ENCODE measurements at regions not wholly inside any gene's neighbourhood (a gene's known extent, or its start where the extent isn't known, plus 50 kb on each side); places are given as distances from the start of the nearest gene placed in this dataset.

DNA sequence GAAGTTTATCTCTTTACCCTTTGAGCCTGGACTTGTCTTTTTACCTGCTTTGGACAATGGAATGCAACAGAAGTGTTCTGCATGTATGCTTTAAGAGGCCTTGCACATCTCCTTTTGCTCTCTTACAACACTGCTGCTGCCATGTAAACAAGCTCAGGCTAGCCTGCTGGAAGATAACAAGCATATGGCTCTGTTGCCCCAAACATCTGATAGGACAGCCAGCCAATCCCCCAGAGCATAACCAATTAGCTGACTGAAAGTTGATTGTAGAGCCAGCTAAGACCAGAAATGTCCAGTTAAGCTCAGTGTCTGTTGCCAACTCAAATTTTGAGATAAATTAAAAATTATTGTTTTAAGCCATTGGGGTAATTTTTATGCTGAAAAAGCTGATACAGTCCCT lies 510.6 kb upstream of the CNKSR2 start:
- no peak for DNase-seq (ENCODE audit: low spot score)

DNA sequence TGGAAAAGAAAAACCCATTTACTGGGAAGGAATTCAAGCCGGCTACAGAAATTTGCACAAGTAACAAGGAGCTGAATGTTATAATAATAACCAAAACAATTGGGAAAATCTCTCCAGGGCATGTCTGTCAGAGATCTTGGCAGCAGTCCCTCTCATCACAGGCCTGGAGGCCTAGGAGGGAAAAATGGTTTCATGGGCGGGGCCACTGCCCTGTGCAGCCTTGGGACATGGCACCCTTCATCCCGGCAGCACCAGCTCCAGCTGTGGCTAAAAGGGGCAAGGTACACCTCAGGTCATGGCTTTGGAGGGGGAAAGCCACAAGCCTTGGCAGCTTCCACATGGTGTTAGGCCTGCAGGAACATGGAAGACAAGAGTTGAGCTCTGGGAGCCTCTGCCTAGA lies 513.1 kb upstream of the CNKSR2 start:
- no peak for DNase-seq (ENCODE audit: low spot score)

DNA sequence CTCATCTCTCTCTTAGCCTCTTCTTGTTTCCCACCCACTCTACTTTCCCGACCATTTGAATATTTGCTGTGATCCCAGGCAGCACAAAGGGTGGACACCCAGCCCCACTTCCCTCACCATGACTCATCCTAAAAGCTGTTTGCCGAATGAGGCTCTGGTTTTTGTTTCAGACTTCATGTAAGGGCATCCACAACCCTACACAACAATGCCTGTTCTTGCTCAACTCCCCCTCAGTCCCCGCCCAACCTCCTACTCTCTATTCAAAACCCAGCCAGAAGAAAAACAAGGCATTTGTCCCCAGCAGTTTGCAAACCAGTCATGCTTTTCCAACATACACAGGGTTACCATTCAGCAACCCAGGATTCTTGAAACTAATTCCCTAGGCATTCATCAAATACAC lies 516.5 kb upstream of the CNKSR2 start:
- DNase-seq (ENCODE audit: low spot score): no peak

DNA sequence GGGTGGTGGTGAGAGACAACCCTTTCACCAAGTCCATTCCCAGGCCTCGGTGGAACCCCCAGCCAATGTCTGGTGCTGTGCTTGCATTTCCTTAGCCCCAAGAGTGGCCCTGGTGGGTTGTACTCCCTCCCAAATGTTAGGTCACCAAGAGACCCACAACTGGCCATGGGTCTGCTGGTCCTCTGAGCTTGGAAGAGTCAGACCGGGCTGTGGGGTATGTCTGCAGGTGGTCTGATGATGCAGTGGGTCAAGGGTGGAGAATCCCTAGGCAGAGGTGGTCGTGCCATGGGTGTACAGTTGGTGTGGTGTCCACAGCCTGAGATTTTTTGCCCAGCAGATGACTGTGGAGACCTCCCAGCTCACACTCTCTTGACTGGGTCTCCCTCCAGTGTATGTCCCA lies 535.7 kb upstream of the CNKSR2 start:
- no peak for DNase-seq (ENCODE audit: low spot score)

DNA sequence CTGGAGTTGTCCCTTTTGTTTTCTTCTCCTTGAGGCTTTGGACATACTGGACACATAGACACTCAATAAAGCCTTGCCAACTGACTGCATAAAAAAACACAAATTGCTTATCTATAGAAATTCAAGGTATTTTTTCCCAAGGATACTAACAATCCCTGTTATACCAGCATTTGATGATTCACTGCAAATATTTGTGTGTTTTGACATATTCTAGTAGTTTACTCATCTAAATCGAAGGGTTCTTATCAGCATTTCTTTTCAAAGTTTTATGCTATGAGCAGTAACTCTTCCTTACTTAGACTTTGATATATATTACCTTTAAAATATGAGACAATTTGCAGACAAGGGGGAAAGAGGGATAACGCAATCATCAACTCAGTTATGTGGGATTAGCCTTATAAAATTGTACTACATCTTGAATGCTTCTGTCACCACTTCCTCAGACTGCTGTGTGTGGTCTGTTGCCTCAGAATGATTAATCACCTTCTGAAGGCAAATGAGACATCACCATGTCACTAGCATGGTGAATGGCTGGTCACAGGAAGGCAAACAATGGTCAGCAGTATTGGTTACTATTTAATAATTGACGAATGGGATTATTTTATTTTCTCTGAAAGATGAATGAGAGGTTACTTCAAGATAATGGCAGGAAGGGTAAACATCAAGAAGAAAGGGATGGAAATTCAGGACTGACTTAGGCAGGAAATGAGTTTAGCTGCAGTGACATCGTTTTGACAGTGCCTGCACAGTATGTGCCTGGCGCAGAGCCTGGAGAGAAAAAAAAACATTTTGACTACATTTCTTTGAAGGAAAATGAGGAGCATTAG lies 544.3 kb upstream of the CNKSR2 start:
- DNase-seq (ENCODE audit: low spot score): no peak

DNA sequence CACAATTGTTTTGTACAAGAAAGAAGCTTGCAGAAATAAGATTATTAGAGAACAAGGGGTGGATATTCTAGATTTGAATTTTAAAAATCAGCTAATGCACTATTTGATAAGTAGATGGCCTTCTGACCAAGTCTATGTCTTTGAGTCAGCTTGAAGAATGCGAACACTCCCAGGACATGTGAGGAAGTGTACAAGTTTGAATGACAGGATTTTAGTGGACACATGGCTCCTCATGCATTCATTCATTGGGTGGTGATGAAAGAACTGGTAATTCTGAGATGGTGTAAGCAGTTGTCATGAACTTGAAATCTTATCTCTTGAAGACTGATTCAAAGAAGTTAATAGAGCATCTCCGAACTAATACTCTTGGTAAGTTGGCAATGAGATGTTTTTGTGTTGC lies 548.2 kb upstream of the CNKSR2 start:
- DNase-seq (ENCODE audit: low spot score): no peak

DNA sequence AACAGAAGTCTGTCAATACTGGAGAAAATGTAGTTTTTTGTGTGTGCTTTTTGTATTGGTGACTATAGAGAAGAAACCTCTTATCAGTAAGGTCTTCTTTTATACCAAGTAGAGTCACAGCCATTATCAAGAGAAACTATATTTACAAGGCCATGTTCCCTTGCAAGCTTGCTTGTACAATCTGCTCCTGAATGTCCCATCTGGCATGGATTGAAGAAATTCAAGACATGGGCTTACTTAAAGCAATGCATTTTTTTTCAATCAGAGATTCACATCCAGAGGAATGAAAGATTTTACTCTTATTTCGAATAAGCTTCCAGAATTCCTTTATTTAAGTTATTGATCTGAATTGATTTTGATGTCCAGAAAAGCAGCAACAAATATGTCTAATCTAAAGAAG lies 537.3 kb upstream of the RPS6KA3 start:
- no peak for DNase-seq (ENCODE audit: low spot score)

DNA sequence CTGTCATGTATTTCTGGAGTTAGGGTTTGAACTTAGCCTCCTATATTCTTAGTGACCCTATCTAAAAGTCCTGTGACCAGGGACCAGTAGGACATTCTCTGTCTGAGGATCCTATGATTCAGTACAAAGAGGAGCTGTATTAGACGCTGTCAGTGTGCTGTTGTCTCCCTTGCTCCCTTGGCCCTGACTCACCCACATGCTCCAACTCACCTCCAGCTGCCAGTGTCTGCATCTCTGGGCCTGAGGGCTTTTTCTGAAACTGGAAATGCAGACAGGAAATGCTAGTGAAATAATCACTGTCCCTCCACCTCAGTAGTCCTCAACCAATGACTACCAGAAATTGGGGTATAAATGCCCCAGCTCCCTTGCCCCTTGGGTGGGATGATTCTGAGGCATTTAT lies 535.3 kb upstream of the RPS6KA3 start:
- no peak for DNase-seq (ENCODE audit: low spot score)

DNA sequence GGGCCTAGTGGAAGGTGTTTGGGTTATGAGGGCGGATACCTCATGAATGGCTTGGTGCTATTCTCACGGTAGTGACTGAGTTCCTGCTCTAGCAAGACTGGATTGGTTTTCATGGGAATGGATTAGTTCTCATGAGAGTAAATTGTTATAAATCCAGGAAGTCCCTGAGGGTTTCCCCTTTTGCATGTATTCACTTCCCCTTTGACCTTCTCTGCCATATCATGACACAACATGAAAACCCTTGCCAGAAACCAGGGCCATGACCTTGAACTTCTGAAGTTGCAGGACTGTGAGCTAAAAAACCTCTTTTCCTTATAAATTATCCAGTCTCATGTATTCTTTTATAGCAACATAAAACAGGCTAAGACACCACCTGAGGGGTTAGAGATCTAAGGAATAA lies 529.7 kb upstream of the RPS6KA3 start:
- DNase-seq (ENCODE audit: low spot score): no peak

DNA sequence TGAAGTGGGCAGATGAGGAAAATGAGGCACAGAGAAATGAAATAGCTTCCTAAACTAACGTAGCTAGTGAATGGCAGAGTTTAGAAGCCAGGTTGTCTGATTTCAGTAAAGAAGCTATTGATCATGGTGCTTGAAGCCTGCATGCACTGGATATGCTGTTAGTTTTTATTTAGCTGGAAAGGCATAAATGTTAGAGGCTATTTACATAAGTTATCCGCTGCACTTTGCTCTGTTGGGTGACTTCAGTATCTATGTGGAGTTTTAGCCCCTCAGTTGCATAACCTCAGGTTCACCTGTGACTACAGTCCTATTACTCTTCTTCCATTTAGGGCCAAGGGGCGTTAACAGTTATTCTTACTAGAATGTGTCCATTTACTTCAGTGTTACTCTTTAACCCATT lies 522.4 kb upstream of the RPS6KA3 start:
- peak; percentile 12 for DNase-seq (ENCODE audit: low spot score)

DNA sequence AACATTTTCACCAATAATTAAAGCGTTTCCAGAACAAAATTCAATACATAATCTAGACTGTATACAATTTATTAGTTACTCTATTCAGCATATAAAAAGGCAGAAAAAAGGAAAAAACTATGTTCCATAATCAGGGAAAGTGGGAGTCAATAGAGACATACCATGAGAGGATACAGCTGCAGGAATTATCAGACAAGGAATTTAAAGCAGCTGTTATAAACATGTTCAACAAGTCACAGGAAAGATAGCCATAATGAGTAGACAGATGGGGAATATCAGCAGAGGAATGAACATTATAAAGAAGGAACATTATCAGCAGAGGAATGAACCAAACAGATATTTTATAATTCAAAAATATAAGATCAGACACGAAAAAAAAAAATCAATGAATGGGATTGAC lies 500.6 kb upstream of the RPS6KA3 start:
- DNase-seq (ENCODE audit: low spot score): no peak

DNA sequence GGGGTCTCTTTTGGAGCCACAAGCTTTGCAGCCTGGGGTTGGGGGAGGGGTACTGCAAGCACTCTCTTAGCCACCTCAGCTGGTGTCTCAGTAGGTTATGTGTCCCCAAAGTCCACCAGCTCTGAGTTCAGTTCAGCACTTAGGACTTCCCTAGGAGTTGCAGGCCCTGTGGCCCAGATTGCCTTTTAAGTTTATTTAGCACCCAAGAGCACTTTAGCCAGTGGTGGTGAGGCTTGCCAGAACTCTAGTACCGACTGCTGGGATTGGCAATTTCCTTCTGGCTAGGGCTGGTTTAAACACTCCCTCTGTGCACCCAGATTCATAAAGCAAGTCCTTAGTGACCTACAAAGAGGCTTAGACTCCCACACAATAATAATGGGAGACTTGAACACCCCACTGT lies 489.9 kb upstream of the RPS6KA3 start:
- no peak for DNase-seq (ENCODE audit: low spot score)

DNA sequence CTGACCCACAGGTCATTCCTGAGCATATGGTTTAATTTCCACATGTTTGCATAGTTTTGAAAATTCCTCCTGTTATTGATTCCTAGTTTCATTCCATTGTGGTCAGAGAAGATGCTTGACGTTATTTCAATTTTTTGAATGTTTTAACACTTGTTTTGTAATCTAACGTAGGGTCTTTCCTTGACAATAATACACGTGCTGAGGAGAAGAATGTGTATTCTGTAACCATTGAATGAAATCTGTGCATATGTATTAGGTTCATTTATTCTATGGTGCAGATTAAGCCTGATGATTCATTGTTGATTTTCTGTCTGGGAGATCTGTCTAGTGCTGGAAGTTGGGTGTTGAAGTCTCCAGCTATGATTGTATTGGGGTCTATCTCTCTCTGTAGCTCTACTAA lies 486.4 kb upstream of the RPS6KA3 start:
- DNase-seq (ENCODE audit: low spot score): no peak

DNA sequence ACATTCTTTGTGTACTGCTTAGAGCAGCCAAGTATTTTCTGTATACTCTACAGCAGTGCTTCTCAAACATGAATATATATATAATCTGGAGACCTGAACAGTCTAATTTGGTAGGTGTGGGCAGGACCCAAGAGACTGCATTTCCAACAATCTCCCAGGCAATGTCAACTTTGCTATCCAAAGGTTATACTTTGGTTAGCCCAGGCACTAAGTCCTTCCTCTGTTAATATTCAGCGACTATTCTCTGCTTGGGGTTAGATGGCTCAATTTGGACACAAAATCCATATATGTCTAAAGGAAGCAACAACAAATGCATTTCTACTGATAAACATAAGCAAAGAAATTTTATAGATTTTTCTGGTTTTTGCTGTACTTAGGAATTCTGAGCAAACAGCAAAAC lies 480.0 kb upstream of the RPS6KA3 start:
- DNase-seq (ENCODE audit: low spot score): no peak

DNA sequence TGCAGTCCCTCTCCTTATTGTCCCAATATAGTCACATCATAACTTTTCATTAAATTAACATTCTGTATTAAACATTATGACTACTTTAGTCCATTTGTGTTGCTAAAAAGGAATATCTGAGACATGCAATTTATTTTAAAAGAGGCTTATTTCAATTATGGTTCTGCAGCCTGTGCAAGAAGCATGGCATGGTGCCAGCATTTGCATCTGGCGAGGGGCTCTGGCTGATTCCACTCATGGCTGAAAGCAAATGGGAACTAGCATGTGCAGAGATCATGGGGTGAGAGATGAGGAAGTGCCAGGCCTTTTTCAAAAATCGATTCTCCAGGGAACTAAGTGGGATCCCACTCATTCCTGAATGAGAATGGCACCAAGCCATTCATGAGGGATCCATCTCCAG lies 476.3 kb upstream of the RPS6KA3 start:
- DNase-seq (ENCODE audit: low spot score): no peak

DNA sequence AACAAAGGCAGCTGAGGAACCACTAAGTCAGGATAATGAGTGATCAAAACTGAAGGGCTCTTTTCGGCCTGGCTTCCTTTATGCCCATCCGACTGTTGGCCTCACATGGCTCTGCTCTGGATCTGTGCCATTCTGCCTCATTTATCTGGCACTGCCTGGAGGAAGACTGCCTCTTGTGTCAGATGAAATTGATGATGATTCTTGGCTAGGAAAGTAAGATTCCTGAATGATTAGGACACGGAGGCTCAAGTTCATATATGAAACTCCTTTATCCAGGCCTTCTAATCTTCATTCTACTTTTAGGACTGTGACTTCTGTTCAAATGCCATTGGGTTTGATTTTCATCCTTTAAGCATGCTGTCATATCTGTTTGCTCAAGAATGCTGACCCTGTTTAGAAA lies 475.4 kb upstream of the RPS6KA3 start:
- DNase-seq (ENCODE audit: low spot score): no peak

DNA sequence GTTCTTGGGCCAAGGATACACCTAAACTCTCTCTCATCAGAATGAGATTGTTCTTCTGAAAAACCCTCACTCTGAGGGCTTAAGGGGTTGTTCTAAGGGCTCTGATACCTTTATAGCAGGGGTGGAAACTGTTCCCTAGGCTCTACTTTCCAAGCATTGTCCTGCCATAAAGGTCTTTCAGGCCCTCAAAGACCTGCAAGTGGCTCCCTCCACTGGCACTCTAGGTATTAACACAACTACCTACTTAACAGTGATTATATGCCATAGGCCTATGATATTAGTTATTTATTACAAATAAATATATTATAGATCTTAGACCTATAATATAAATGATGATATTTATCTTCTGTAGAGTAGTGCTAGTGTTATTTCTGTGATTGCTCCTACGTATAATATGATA lies 473.7 kb upstream of the RPS6KA3 start:
- DNase-seq (ENCODE audit: low spot score): no peak

DNA sequence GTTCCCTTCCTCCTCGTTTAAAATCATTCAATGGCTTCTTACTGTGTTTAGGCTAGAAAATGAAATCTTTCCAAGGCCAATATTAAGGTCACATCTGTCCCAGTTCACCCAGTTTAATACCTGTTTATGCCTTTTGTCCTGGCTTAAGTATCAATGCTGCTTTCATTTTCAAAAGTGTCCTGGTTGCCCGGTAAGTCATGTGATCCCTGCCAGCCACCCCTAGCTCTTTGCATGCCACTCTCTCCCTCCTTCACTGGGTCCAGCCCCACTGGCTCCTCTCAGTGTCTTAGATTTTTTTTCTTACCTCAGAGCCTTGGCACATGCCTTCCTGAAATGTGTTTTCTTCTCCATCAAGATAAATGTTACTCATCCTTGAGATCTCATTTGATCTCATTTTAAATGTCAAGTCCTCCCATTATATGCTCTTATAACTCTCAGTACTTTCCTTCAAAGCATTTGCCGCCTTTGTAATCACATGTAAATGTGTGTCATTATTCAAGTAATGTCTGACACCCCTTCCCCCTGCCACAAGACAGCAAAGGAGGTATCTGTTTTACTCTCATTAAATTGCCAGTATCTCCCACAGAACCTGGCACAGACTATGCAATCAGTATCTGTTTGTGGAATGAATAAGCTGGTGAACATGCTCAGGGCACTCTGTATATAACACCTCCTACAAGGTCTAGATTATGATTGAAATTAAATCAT lies 472.5 kb upstream of the RPS6KA3 start:
- no peak for DNase-seq (ENCODE audit: low spot score)

DNA sequence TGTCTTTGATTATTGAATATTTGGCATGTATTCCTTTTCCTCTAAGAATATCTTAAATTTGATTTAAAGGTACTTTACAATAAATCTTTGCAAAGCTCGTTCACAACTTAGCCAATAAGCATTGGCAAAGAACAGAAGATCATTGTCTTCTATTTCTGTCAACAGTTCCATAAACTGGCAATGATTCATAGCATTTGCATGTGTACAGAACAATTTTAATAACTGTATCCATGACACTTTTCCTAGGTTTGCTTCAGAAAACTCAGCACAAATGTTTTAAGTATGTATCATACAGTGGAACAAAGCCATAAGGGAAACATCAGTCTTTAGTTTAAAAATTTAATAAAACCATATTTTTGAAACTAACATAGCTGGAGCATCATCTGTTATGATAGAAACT lies 462.7 kb upstream of the RPS6KA3 start:
- no peak for DNase-seq (ENCODE audit: low spot score)

DNA sequence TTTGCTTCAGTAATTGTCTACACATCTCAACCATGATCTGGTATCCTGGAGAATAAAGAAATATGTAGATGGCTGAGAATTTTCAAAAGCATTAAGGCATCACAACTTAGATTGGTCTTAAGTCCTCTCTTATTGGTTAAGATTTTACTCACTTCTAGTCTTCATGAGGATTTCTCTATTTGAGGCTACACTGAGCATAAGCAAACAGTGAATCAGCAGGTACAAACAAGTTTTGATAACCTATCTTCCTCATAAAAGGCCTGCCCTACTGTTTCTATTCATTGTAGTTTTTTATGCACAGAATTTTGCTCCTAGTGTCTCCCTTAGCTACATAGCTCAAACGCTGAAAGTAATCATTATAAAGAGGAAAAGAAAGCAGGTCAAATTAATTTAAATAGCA lies 460.7 kb upstream of the RPS6KA3 start:
- DNase-seq (ENCODE audit: low spot score): no peak

DNA sequence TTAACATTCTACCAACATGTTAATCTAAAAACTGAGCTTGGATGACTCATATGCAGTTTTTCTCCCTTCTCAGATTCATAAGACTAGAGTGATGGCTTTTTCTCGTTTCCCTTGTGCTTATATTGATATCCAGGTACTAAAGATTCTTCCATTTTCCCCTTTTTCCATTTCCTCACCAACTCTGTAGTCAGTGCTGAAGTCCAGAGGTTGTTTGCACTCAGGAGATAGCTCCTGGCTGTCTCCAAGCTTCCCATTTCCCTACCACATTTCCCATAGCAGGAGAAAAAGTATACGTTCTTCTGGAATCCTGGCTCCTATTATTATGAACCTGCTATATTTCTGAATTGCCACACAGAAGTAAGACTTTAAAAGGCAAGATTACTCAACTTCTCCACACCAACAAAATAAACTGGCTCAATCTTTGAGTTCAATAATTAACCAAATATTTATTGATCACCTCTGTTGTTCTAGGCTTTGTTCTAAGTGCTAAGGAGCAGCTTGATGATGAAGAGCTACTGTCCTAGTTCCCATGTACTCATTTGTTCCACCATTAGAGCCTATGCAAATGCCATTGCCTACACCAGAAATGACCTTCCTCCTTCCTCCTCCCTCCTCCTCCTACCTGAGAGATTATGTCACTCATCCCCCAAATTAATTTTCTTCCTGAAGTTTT lies 454.4 kb upstream of the RPS6KA3 start:
- no peak for DNase-seq (ENCODE audit: low spot score)

DNA sequence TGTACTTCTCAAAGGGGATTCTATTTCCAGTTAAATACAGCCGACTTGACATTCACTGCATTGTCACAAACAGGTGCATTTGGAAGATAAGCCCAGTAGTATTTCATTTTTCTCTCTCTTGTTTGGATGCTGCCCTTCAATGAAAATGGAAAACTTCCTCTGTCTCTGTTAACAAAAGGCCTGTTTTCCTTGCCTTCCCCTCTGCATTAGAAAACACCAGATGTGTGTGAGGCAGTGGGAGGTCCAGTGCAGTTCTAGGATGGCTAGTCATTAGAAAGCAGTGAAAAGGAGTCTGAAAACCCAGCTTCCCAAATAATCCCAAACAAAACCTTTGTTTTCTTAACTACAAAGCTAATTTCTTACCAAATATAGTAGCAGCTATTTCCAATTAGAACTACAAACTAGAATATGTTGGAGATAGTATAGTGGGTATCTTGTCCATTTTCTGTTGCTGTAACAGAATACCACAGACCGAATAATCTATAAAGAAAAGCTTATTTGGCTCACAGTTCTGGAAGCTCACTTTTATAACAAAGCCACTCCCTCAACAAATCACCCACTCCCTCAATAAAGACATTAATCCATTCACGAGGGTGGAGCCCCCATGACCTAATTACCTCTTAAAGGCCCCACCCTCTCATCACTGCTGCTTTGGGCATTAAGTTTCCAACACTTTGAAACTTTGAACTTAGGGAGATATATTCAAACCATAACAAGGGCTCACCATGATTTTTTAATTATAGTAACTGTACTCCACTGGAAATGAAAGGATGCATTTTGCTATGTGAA lies 452.1 kb upstream of the RPS6KA3 start:
- DNase-seq (ENCODE audit: low spot score): no peak

DNA sequence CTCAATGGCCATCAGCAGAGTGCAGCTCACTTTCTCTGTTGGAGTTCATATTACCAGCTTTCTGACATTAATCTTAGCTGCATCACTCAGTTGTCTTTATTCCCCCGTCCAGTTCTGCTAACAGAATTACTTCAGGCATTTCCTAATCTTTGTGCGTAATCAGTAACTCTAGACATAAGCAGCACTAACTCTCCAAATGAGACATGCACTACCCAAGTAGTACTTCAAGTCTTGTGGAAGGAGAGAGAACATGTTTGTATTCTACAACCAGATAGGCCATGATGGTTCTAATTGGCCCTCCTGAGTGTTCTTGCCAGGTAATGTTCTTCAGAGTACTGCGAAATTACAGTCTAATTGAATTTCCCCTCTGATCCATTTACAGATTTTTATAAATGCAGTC lies 448.5 kb upstream of the RPS6KA3 start:
- DNase-seq (ENCODE audit: low spot score): no peak

All from HuH-7.5 (cell line).